GM19455 (cell line): ENCODE measurements at regions not wholly inside any gene's neighbourhood (a gene's known extent, or its start where the extent isn't known, plus 50 kb on each side); places are given as distances from the start of the nearest gene placed in this dataset.

Experiments used
- ATAC-seq: cut with Tn5 transposase; IDR thresholded peaks from one replicate; pipeline ENCODE4 v1.9.1; 2021; ENCODE audit not compliant: unreplicated experiment

DNA sequence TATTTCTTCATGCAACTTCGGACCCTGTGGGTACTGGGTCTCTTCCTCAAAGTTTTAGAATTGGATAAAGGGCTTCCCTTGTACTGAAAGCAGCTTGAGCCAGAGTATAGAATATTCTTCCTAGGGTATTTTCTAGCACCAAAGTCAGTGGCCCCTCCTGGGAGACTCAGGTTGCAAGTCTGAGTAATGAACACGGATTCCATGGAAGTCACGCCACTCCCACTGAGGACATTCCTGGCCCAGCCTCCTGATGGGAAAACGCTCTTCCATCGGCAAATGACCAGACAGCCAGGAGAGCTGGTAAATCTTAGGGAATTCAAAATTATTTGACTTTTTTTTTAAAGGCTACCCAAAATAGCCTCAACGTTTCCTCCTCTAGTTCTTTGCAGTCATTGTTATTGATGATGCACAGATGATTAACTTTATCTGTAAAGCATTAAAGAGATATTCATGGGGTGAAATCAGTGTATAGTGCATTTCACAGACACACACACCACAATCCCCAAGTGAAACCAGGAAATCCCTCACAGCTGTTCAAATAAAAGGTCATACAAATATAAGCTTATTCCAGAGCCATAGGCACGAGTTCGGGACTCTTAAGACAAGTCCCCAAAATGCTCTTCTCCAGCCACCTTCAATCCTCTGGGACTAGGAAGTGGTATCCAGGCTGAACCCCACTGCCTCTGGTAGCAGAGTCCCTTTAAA is 248.8 kb downstream of the SOD2 start:
- no peak for ATAC-seq

DNA sequence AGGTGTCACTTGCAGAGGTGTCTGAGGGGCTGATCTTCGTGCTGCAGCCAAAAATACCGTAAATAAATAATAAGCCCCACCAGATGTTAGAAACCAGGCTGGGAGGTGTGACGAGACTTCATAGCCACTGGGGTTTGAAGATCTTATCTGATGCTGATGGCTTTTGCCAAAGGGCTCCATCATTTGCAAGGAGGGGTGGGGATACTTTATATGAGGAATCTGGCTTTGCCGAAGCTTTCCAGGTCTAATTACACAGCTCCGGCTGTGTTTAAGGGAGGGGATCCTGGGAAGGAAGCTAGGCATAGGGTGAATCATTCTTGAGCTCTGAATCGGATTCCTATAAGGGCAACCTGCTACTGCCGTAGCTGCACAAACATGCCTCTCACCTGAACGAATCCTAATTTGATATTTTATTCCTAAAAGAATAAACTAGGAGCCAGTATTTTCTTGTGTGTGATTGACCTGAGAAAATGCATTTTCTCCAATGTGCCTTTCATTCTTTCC is 249.6 kb downstream of the SOD2 start:
- no peak for ATAC-seq

DNA sequence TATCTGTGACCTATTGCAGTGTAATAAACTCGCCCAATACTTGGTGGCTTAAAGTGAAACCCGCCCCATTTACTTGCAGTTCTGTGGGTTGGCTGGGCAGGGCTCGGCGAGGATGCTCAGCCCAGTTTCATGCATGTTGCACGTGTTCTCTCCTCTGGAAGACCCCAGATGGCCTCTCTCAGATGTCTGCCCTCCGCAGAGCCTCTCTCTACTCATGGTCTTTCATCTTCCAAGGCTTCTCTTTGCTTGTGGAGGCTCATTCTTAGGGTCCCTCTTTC is 251.4 kb downstream of the SOD2 start:
- ATAC-seq: no peak

DNA sequence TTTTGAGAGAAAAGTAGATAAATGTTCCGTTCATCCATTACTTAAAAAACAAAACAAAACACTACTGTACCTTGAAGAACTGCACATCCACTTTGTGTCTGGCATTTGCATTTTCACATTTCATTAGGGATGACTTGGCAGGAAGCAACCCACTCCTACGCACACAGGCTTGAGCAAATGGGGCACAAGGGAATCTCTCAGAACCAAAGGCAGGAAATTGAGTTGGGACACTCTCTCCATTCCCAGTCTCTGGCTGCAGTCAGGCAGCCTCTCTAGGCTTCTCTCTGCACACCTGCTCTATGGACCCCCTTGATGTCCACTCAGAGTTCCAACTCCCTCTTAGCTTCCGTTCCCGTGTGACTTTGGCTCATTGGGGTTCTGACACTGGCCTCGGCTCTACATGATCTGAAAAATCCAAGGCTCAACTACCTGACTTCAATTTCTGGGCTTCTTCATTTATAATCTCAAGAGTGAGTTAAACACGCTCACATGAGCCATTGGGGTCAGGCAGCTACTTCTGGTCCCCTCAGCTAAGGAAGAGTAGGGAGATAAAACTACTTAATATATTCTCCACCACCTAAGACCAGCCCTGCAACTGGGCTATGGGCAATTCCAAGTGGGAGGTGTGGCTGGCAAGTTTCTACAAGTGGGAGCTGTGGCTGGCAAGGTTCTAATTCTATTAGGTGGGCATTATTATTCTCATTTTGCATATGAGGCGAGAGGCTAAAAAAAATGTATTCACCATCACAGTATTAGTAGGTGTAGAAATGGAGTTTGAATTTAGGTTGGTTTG is 251.9 kb downstream of the SOD2 start:
- ATAC-seq: no peak

DNA sequence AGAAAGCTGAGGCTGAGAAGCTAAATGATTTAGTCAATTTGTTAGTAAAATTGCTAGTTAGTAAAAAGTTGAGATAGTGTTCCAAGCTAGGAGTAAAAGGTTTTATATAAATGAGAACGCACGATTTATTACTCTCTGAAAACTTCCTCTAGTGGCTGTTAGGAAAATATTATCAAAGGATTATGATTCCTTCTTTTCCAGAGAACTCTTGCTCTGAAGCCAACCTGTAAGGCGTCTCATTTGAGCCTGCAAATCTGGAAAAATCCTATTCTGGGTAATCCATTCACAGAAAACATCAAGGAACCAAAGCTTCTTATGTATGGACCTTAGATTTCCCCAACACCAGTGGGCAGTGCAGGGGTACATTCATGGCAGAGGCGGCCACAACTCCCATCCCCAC is 252.7 kb downstream of the SOD2 start:
- no peak for ATAC-seq

DNA sequence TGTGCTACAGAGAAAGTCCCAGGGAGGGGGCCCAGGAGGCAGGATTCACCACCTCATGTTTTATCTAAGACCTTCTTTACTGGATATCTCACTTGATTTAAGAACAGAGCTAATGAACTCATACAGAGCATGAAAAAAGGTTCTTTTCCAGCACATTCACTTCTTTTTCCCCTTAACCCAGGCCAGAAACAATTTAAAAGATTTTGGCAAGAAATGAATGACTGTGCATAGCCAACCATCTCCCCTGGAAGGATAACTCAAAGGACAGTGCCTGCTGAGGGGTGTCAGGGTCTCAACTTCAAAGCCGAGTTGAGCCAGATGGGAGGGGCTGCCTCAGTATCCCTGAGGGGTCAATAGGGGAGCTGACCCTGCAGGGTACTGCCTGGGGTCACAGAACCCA is 253.4 kb downstream of the SOD2 start:
- no peak for ATAC-seq

DNA sequence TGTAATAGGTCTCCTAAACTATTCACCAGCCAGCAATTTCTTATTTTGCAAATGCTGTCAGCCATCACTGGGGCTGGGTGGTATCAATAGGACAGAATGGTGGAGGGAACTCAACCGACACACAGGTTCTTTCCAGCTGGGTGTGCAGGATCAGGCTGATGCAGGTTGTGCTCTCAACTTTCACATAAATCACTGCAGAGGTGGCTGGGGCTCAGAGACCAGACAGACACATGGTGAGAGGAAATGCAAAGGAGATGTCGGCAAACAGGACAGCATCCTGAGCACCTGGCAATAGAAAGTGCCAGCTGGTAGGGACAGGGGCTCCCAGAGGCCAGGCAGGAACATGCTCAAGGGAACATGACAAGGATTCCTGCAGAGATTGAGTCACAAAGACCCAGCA is 254.9 kb downstream of the SOD2 start:
- ATAC-seq: no peak

DNA sequence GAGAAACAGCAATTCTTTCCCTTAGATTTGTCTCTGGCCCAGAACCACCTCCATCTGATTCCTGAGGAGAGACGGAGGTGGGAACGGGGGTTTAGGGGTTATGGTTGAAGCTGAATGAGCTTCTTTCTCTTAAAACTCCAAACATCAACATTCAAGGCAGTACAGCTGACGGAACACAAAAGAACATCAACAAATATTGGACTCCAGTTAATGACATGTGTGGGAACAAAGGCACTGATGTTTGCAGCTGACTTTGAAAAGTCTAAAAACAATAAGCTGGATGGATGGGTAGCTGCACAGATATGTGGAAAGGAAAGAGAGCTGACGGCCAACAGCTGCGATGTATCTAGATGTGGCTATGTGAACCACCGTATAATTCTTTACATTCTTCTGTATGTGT is 256.5 kb downstream of the SOD2 start:
- ATAC-seq: no peak

DNA sequence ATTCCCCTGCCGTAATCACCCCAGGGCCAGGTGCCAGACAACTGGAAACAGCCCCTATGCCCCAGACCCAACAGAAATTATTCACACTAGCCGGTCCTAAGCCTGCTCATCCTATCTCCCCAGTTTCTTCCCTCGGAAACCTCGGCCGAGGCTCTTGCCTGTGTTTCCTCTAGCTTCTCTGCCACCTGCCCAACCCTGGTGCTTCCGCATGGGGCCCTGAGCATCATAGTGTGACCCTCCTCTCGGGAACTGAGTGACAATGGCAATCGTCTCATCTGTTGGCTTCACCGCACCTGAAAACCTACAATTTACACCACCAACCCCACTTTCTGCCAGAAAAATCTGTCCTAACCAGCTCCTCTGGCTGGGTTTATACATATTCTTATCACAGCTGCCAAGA is 257.3 kb downstream of the SOD2 start:
- ATAC-seq: no peak

DNA sequence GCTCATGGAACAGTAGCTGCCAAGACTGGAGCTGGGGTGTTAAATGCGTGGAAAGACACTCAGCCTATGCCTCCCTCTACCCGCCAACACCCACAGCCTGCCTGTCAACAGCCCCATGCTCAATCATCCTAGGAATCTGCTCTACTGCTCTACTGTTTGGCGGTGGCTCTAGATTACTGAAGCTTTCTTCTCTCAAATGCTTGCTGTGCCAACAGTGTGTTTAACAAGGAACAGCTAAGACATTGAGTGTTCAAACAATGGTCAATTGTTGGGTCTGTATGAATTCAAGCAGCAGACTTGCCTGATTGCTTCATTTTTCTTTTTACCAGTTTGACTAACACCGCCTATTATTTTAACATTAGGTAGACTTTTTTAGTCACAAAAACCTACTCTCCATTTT is 258.6 kb downstream of the SOD2 start:
- no peak for ATAC-seq

DNA sequence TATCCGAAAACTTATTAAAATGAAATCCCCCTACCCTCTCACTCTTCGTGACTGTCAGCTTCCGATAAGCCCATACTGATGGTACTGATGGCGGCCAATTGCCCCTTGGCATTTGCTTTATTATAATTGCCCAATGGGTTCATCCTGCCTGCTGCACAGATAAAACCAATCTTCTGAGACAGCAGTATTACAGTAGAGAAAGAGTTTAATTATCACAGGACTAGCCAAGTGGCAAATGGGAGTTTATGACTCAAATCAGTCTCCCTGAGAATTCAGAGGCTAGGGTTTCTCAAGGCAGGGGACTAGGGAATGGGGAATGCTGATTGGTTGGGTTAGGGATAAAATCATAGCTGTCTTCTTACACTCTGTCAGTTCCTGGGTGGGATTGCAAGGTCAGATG is 259.5 kb downstream of the SOD2 start:
- no peak for ATAC-seq

DNA sequence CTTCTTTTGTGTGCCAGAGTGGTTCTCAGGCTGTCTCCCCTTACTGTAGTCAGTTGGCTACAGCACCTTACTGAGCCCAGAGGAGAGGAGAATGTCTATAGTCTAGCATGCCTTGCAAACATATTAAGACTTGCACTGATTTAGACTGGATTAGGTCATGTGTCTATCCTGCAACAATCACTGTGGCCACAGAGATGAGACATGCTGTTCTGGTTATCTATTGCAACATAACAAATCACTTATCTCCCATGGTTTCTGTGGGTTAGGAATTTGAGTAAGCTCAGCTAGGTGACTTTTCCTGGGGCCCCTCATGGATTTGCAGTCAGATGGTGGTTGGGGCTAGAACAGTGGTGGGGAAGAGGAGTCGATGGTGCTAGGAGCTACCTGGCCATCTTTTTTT is 261.3 kb downstream of the SOD2 start:
- ATAC-seq: no peak

DNA sequence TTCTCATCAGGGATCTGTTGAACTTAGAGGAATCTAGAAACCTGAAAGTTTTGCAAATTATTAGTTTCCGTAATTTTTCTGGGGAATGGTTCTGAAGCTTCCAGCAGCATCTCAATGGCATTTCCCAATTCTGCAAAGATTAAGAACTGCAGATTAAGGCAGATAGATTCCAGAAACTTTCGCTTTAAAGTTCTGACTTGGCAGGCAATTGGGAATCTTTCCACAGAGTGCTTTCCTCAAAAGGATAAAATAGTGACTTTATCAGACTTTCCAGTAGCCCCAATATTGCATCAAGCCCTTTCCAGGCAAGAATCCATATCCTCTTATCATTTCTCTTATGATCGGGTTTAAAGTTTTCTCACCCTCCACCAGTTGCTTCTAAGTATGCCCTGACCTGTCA is 261.1 kb downstream of the FNDC1 start:
- no peak for ATAC-seq

DNA sequence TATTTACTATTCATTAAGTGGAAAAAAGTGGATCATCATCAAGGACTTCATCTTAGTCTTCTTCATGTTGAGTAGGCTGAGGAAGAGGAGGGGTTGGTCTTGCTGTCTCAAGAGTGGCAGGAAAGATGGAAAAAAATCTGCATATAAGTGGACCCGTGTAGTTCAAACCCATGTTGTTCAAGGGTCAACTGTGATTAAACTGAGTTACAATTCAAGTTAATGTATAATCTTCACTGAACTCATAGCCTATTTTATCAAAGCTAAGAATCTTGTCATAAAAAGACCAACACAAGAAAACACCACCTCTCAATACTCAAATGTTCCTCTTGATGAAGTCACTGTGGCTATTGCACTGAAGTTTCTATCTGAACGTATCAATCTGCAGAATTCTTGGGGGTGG is 260.2 kb downstream of the FNDC1 start:
- no peak for ATAC-seq

DNA sequence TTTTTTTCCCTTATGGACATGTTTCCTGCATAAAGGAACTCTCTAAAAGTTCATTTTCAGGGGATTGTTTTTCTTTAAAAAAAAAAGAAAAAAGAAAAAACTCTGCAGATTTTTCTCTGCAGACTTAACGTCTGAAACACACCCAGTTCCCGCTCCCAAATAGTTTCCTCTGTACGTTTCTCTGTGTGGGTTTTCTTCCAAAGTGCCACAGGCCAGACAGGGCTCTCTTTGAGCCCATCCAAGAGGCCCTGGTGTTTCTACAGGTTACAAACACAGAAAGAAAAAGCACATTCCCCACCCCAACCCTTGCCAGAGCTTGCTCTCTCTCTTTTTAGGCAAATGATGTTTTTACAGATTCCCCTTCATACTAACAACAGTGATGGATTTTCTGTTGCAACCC is 258.6 kb downstream of the FNDC1 start:
- no peak for ATAC-seq

DNA sequence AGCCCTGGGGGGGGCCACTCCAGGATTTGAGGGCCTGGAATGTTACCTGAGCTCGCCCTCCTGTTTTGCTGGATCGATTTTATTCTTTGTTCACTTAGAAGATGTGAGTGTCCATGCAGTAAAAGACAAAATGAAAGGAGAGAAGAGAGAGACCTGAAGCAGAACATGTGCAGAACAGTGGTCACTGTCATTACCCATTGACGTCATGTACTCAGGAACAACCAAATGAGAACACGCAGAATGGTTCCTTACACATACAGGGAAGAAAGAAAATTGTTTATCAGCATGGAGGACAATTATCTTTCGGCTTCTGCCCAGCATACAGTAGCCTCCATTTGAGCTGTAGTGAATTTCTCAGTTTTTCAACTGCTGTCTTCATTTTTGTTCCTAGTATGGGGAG is 258.1 kb downstream of the FNDC1 start:
- ATAC-seq: no peak

DNA sequence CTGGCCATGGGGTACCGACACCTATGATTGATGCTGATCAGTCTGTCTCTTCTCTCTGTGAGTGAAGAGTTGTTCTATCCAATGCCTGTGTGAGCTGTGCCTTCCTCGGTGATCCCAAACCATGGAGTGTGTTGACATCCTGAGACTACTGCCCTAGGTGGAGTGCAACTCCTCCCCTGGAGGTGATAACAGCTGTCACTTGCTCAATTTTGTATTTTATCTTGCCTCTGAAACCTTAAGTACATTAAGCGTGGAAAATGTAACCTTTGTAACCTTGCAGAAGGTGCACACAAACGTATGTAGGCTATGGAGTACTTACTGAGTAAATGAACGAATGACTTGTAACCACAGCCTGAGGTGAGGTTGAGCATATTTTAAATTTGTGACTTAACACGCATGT is 256.2 kb downstream of the FNDC1 start:
- ATAC-seq: no peak

DNA sequence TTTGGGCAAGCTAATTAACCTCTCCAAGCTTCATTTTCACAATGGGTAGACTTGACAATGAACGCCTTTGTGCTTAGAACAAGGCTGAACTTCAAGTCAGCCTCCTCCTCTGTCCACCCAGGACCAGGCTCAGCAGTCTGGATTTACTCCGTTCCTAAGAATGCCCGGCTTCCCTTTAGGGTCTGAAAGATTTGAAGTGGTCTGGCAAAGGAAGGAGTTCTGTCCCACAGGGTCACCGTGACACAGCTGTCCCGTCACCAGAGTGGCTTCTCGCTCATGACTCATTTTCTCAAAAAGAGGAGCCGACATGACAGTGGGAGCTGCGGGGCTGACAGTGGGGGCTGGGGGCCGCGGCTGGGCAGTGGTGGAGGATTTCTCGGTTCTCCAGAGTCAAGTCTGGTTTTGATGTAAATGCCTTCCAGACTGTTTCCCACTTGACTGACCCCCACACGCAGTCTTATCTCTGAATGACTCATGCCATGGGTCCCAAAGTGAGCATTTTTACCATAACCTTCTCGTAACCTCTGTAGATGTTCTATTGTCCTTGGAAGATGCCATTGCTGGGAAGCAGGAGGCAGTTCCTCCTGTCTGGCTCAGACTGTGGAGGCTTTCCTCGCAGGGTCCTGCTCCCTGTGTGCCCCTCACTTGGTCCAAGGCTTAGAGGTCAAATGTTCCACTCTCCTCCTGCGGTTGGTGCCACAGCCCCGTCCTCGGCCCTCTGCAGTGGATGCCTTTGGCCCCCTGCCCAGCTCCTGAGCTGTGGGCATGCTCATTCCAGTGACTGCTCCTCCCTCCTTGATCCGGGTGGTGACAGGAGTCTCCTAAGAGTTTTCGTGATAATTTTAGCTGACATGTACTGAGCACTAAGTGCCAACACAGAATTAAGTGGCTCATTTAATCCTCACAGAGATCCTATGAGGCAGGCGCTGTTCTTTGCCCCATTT is 253.1 kb downstream of the FNDC1 start:
- no peak for ATAC-seq

DNA sequence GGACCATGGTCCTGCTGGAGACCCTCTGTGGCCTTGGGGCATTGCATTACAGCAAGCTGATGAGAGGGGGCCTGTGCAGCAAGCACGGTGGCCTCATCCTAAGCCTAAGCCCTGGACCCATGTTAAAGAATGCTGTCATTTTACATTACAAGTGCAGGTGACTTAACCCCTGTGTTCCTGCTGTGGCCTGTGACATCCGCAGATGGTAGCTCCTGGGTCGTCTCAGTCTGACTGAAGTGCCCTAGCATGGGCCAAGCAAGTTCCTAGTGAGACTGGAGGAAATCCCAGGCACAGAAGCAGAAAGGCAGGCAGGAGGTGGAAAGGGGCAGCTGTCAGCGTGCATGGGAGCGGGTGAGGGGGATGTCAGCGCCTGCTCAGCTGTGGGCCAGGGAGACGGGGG is 252.4 kb downstream of the FNDC1 start:
- ATAC-seq: no peak

DNA sequence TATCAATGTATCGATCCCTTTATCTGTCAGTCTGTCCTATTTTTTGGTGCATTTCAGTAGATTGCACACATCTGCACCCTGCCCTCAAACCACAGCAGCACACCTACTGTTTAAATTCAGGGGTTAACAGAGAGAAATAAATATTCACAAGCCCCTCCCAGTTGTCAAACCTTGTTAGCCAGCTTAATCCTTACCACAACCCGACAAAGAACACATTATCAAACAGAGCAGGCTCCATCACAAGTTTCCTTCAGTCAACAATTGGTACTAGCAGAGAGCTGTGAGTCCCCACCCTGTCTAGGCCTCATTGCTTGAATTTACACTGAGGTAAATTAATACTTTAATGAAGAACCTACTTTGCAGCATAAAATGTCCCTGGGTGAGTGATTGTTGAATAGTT is 249.8 kb downstream of the FNDC1 start:
- ATAC-seq: no peak

DNA sequence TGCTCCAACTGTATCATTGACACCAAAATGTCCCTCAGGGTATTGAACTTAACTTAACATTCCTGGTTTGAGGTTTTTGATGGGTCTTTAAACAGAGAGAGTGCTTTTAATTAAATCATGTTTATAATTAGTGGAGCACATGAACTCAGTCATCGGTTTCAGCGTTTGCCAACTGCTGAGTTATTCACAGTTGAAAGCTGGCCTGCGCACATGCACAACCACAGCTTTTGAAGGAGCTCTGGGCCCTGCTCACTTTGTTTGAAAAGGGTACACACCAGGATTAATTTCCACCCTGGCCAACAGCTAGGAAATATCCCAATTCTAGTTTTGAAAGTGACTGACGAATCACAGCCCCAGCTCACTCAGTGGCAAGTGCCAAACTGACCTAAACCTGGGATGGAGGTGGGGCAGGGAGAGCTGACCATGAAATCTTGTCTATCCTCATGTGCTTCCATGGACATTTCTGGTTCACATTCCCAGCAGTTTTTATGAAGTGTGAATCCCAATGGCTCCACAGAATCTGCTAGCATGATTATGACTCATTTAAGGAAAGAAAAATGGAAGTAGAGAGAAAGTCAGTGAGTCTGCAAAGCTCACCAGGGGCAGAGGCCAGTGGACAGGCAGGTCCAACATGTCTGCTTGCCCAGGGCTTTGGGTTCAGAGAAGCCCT is 247.8 kb downstream of the FNDC1 start:
- ATAC-seq: no peak
